ENCODE measurements at regions not wholly inside any gene's neighbourhood (a gene's known extent, or its start where the extent isn't known, plus 50 kb on each side); places are given as distances from the start of the nearest gene placed in this dataset.

GRCh38 chrX:69066021-69066757 lies 99.1 kb downstream of the PJA1 start:
- intact Hi-C loops (cut with micrococcal nuclease; ENCODE audit: unreplicated experiment) (no loop called here), in situ Hi-C loops (cut with HindIII; ENCODE audit: low pct_unique_long_range_greater_than_20kb, low sequenced_read_pairs) (no loop called here)
- POLR2A ChIA-PET, result no interaction called here
- no peak for ATAC-seq
- no peak overlapping the region for H3K4me3 ChIP-seq (ENCODE audit: low read depth in 2 of 2, low read length in 2 of 2)
- no peaks in the 10 kb centered on the region for H3K27me3 ChIP-seq (ENCODE audit: control insufficient read depth, insufficient read depth, low read length)
- no peak overlapping the region for H3K27ac ChIP-seq (ENCODE audit: low read length)
- H3K4me1 ChIP-seq (ENCODE audit: control insufficient read depth, insufficient read depth, low read length), result no peaks in the 10 kb centered on the region
- no peaks in the 10 kb centered on the region for H3K36me3 ChIP-seq (ENCODE audit: control insufficient read depth, insufficient read depth, low read length)
- CTCF ChIA-PET, result no interaction called here
- BruUV-seq (replicated peaks), result no TSS peak
- TF ChIP-seq POLR2AphosphoS5 (IDR thresholded peaks at IDR 0.05; ENCODE audit: low read depth, low read length), result no peak
- TF ChIP-seq REST (IDR thresholded peaks at IDR 0.05; ENCODE audit: insufficient read depth in 1 of 2, low read depth in 2 of 2, low read length in 1 of 2), result no peak
- no peak for TF ChIP-seq TCF7L2 (IDR thresholded peaks at IDR 0.05; ENCODE audit: low read depth, low read length)
- no peak for TF ChIP-seq SIN3A (IDR thresholded peaks at IDR 0.05; ENCODE audit: borderline replicate concordance, insufficient read depth, low read depth, low read length)
- no peak for TF ChIP-seq CTCF (IDR thresholded peaks at IDR 0.05)
- no peak for DNase-seq (ENCODE audit: low read depth, low spot score)
- H3K9me3 ChIP-seq (ENCODE audit: control insufficient read depth, insufficient read depth, low read depth, low read length), result no peaks in the 10 kb centered on the region

- no TSS peak for BruUV-seq (replicated peaks)
- in situ Hi-C loops (cut with HindIII; ENCODE audit: low pct_unique_long_range_greater_than_20kb, low sequenced_read_pairs), result no loop called here
- CTCF ChIA-PET, result no interaction called here
Observed at GRCh38 chrX:69065451-69065850, 99.8 kb downstream of the PJA1 start.

More at GRCh38 chrX:69065451-69065850, 99.8 kb downstream of the PJA1 start:
- ATAC-seq (no peak), DNase-seq (ENCODE audit: low read depth, low spot score) (no peak)
- Histone ChIP-seq H3K27me3 (ENCODE audit: control insufficient read depth, insufficient read depth, low read length) (no peaks in the 10 kb centered on the region), H3K4me1 (ENCODE audit: control insufficient read depth, insufficient read depth, low read length) (no peaks in the 10 kb centered on the region), H3K36me3 (ENCODE audit: control insufficient read depth, insufficient read depth, low read length) (no peaks in the 10 kb centered on the region), H3K9me3 (ENCODE audit: control insufficient read depth, insufficient read depth, low read depth, low read length) (no peaks in the 10 kb centered on the region), H3K27ac (ENCODE audit: low read length) (no peak overlapping the region), H3K4me3 (ENCODE audit: low read depth in 2 of 2, low read length in 2 of 2) (no peak overlapping the region)
- POLR2A ChIA-PET, result no interaction called here
- TF ChIP-seq TCF7L2 (IDR thresholded peaks at IDR 0.05; ENCODE audit: low read depth, low read length) (no peak), CTCF (IDR thresholded peaks at IDR 0.05) (no peak), SIN3A (IDR thresholded peaks at IDR 0.05; ENCODE audit: borderline replicate concordance, insufficient read depth, low read depth, low read length) (no peak), POLR2AphosphoS5 (IDR thresholded peaks at IDR 0.05; ENCODE audit: low read depth, low read length) (no peak), REST (IDR thresholded peaks at IDR 0.05; ENCODE audit: insufficient read depth in 1 of 2, low read depth in 2 of 2, low read length in 1 of 2) (no peak)
- intact Hi-C loops (cut with micrococcal nuclease; ENCODE audit: unreplicated experiment), result no loop called here
